COLO829 (cell line): ENCODE measurements at regions not wholly inside any gene's neighbourhood (a gene's known extent, or its start where the extent isn't known, plus 50 kb on each side); places are given as distances from the start of the nearest gene placed in this dataset.

Source experiments
- DNase-seq: peaks from one replicate; pipeline ENCODE4 v3.0.0; 2012; ENCODE audit warnings: low spot score

- no peak for DNase-seq
Measured at GRCh38 chr6:22401206-22401605, 104.4 kb upstream of the PRL start.

- no peak for DNase-seq
Measured at GRCh38 chr6:22401932-22402331, 105.1 kb upstream of the PRL start.

- DNase-seq = no peak
Measured at GRCh38 chr6:22409486-22409885, 112.7 kb upstream of the PRL start.

GRCh38 chr6:22411376-22412105 lies 114.7 kb upstream of the PRL start:
- DNase-seq = no peak

- no peak for DNase-seq
Measured at GRCh38 chr6:22412994-22413393, 116.2 kb upstream of the PRL start.

GRCh38 chr6:22413681-22414311 lies 117.0 kb upstream of the PRL start:
- no peak for DNase-seq

- no peak for DNase-seq
Measured at GRCh38 chr6:22418714-22419113, 121.9 kb upstream of the PRL start.

- no peak for DNase-seq
Measured at GRCh38 chr6:22421198-22421597, 124.4 kb upstream of the PRL start.

- DNase-seq = no peak
Measured at GRCh38 chr6:22424196-22424595, 127.4 kb upstream of the PRL start.

- DNase-seq = no peak
Measured at GRCh38 chr6:22432060-22432459, 135.2 kb upstream of the PRL start.

GRCh38 chr6:22433745-22434144 lies 135.6 kb upstream of the HDGFL1 start:
- no peak for DNase-seq

GRCh38 chr6:22435151-22435550 lies 134.2 kb upstream of the HDGFL1 start:
- DNase-seq = no peak

- DNase-seq = no peak
Measured at GRCh38 chr6:22436134-22436533, 133.2 kb upstream of the HDGFL1 start.

GRCh38 chr6:22437665-22438064 lies 131.7 kb upstream of the HDGFL1 start:
- no peak for DNase-seq

- DNase-seq = no peak
Measured at GRCh38 chr6:22442826-22443225, 126.5 kb upstream of the HDGFL1 start.

GRCh38 chr6:22444330-22444729 lies 125.0 kb upstream of the HDGFL1 start:
- DNase-seq = no peak

- no peak for DNase-seq
Measured at GRCh38 chr6:22445946-22446345, 123.4 kb upstream of the HDGFL1 start.

GRCh38 chr6:22447249-22448196 lies 121.8 kb upstream of the HDGFL1 start:
- DNase-seq = no peak

GRCh38 chr6:22448291-22448711 lies 121.1 kb upstream of the HDGFL1 start:
- DNase-seq = no peak

GRCh38 chr6:22451962-22452361 lies 117.4 kb upstream of the HDGFL1 start:
- no peak for DNase-seq

GRCh38 chr6:22455378-22455777 lies 114.0 kb upstream of the HDGFL1 start:
- DNase-seq = no peak

- no peak for DNase-seq
Measured at GRCh38 chr6:22457996-22458395, 111.4 kb upstream of the HDGFL1 start.
